ENCODE measurements at regions not wholly inside any gene's neighbourhood (a gene's known extent, or its start where the extent isn't known, plus 50 kb on each side); places are given as distances from the start of the nearest gene placed in this dataset.

- no peaks in the 10 kb centered on the region for H3K27me3 ChIP-seq (ENCODE audit: control insufficient read depth, insufficient read depth, low read length)
- H3K36me3 ChIP-seq (ENCODE audit: control insufficient read depth, insufficient read depth, low read length), result no peaks in the 10 kb centered on the region
- H3K4me3 ChIP-seq (ENCODE audit: low read length), result no peak overlapping the region
- WGBS (ENCODE audit: insufficient coverage, low lambda C conversion rate), result 100% methylated on average over 1 of the region's 1 CpG
- no peak overlapping the region for H3K27ac ChIP-seq (ENCODE audit: low read length)
- no peaks in the 10 kb centered on the region for H3K9me3 ChIP-seq (ENCODE audit: control insufficient read depth, low read depth, low read length)
- peaks cover 2% of the 10 kb centered on the region for H3K4me1 ChIP-seq (ENCODE audit: control insufficient read depth, insufficient read depth, low read length)
- DNase-seq, result no peak
These were observed 194.7 kb downstream of the RAB28 start for GRCh38 chr4:13289391-13289790.

GRCh38 chr4:13285336-13285735 is 198.8 kb downstream of the RAB28 start:
- Histone ChIP-seq H3K27ac (ENCODE audit: low read length) (no peak overlapping the region), H3K36me3 (ENCODE audit: control insufficient read depth, insufficient read depth, low read length) (no peaks in the 10 kb centered on the region), H3K9me3 (ENCODE audit: control insufficient read depth, low read depth, low read length) (no peaks in the 10 kb centered on the region), H3K27me3 (ENCODE audit: control insufficient read depth, insufficient read depth, low read length) (no peaks in the 10 kb centered on the region), H3K4me3 (ENCODE audit: low read length) (no peak overlapping the region), H3K4me1 (ENCODE audit: control insufficient read depth, insufficient read depth, low read length) (no peaks in the 10 kb centered on the region)
- DNase-seq, result no peak

- H3K4me3 ChIP-seq (ENCODE audit: low read length), result no peak overlapping the region
- no peaks in the 10 kb centered on the region for H3K27me3 ChIP-seq (ENCODE audit: control insufficient read depth, insufficient read depth, low read length)
- DNase-seq, result no peak
- H3K36me3 ChIP-seq (ENCODE audit: control insufficient read depth, insufficient read depth, low read length), result no peaks in the 10 kb centered on the region
- 80% methylated on average over 1 of the region's 2 CpGs for WGBS (ENCODE audit: insufficient coverage, low lambda C conversion rate)
- no peaks in the 10 kb centered on the region for H3K9me3 ChIP-seq (ENCODE audit: control insufficient read depth, low read depth, low read length)
- no peak overlapping the region for H3K27ac ChIP-seq (ENCODE audit: low read length)
- H3K4me1 ChIP-seq (ENCODE audit: control insufficient read depth, insufficient read depth, low read length), result no peaks in the 10 kb centered on the region
These were observed 199.2 kb downstream of the RAB28 start for GRCh38 chr4:13284932-13285331.

- Histone ChIP-seq H3K9me3 (ENCODE audit: control insufficient read depth, low read depth, low read length) (no peaks in the 10 kb centered on the region), H3K4me3 (ENCODE audit: low read length) (no peak overlapping the region), H3K36me3 (ENCODE audit: control insufficient read depth, insufficient read depth, low read length) (no peaks in the 10 kb centered on the region), H3K27me3 (ENCODE audit: control insufficient read depth, insufficient read depth, low read length) (no peaks in the 10 kb centered on the region), H3K27ac (ENCODE audit: low read length) (no peak overlapping the region), H3K4me1 (ENCODE audit: control insufficient read depth, insufficient read depth, low read length) (no peaks in the 10 kb centered on the region)
- DNase-seq, result no peak
- WGBS (ENCODE audit: insufficient coverage, low lambda C conversion rate), result no CpG with 5 or more reads among the region's 1 CpG
These were observed 207.8 kb downstream of the RAB28 start for GRCh38 chr4:13276357-13276756.

GRCh38 chr4:13268703-13269102 is 215.4 kb downstream of the RAB28 start:
- Histone ChIP-seq H3K27me3 (ENCODE audit: control insufficient read depth, insufficient read depth, low read length) (no peaks in the 10 kb centered on the region), H3K4me1 (ENCODE audit: control insufficient read depth, insufficient read depth, low read length) (no peaks in the 10 kb centered on the region), H3K9me3 (ENCODE audit: control insufficient read depth, low read depth, low read length) (no peaks in the 10 kb centered on the region), H3K4me3 (ENCODE audit: low read length) (no peak overlapping the region), H3K36me3 (ENCODE audit: control insufficient read depth, insufficient read depth, low read length) (no peaks in the 10 kb centered on the region), H3K27ac (ENCODE audit: low read length) (no peak overlapping the region)
- 73% methylated on average over 2 of the region's 3 CpGs for WGBS (ENCODE audit: insufficient coverage, low lambda C conversion rate)
- DNase-seq, result no peak

GRCh38 chr4:13268165-13268564 is 216.0 kb downstream of the RAB28 start:
- Histone ChIP-seq H3K4me3 (ENCODE audit: low read length) (no peak overlapping the region), H3K9me3 (ENCODE audit: control insufficient read depth, low read depth, low read length) (no peaks in the 10 kb centered on the region), H3K27ac (ENCODE audit: low read length) (no peak overlapping the region), H3K36me3 (ENCODE audit: control insufficient read depth, insufficient read depth, low read length) (no peaks in the 10 kb centered on the region), H3K27me3 (ENCODE audit: control insufficient read depth, insufficient read depth, low read length) (no peaks in the 10 kb centered on the region), H3K4me1 (ENCODE audit: control insufficient read depth, insufficient read depth, low read length) (no peaks in the 10 kb centered on the region)
- DNase-seq, result no peak
- no CpG with 5 or more reads among the region's 4 CpGs for WGBS (ENCODE audit: insufficient coverage, low lambda C conversion rate)

GRCh38 chr4:13267091-13267490 is 217.0 kb downstream of the RAB28 start:
- WGBS (ENCODE audit: insufficient coverage, low lambda C conversion rate), result no CpG with 5 or more reads among the region's 2 CpGs
- no peak overlapping the region for H3K27ac ChIP-seq (ENCODE audit: low read length)
- H3K4me3 ChIP-seq (ENCODE audit: low read length), result no peak overlapping the region
- no peaks in the 10 kb centered on the region for H3K36me3 ChIP-seq (ENCODE audit: control insufficient read depth, insufficient read depth, low read length)
- H3K9me3 ChIP-seq (ENCODE audit: control insufficient read depth, low read depth, low read length), result no peaks in the 10 kb centered on the region
- no peaks in the 10 kb centered on the region for H3K4me1 ChIP-seq (ENCODE audit: control insufficient read depth, insufficient read depth, low read length)
- no peak for DNase-seq
- H3K27me3 ChIP-seq (ENCODE audit: control insufficient read depth, insufficient read depth, low read length), result no peaks in the 10 kb centered on the region

- H3K4me3 ChIP-seq (ENCODE audit: low read length), result no peak overlapping the region
- H3K36me3 ChIP-seq (ENCODE audit: control insufficient read depth, insufficient read depth, low read length), result no peaks in the 10 kb centered on the region
- H3K27me3 ChIP-seq (ENCODE audit: control insufficient read depth, insufficient read depth, low read length), result no peaks in the 10 kb centered on the region
- no peaks in the 10 kb centered on the region for H3K4me1 ChIP-seq (ENCODE audit: control insufficient read depth, insufficient read depth, low read length)
- DNase-seq, result no peak
- H3K27ac ChIP-seq (ENCODE audit: low read length), result no peak overlapping the region
- no CpG with 5 or more reads among the region's 3 CpGs for WGBS (ENCODE audit: insufficient coverage, low lambda C conversion rate)
- no peaks in the 10 kb centered on the region for H3K9me3 ChIP-seq (ENCODE audit: control insufficient read depth, low read depth, low read length)
These were observed 217.5 kb downstream of the RAB28 start for GRCh38 chr4:13266687-13267086.

- Histone ChIP-seq H3K36me3 (ENCODE audit: control insufficient read depth, insufficient read depth, low read length) (no peaks in the 10 kb centered on the region), H3K27me3 (ENCODE audit: control insufficient read depth, insufficient read depth, low read length) (no peaks in the 10 kb centered on the region), H3K9me3 (ENCODE audit: control insufficient read depth, low read depth, low read length) (no peaks in the 10 kb centered on the region), H3K27ac (ENCODE audit: low read length) (no peak overlapping the region), H3K4me1 (ENCODE audit: control insufficient read depth, insufficient read depth, low read length) (no peaks in the 10 kb centered on the region), H3K4me3 (ENCODE audit: low read length) (no peak overlapping the region)
- WGBS (ENCODE audit: insufficient coverage, low lambda C conversion rate), result no CpG with 5 or more reads among the region's 4 CpGs
- no peak for DNase-seq
These were observed 220.1 kb downstream of the RAB28 start for GRCh38 chr4:13263967-13264525.

GRCh38 chr4:13262816-13263215 is 221.3 kb downstream of the RAB28 start:
- Histone ChIP-seq H3K4me3 (ENCODE audit: low read length) (no peak overlapping the region), H3K27ac (ENCODE audit: low read length) (no peak overlapping the region), H3K27me3 (ENCODE audit: control insufficient read depth, insufficient read depth, low read length) (no peaks in the 10 kb centered on the region), H3K36me3 (ENCODE audit: control insufficient read depth, insufficient read depth, low read length) (no peaks in the 10 kb centered on the region), H3K4me1 (ENCODE audit: control insufficient read depth, insufficient read depth, low read length) (no peaks in the 10 kb centered on the region), H3K9me3 (ENCODE audit: control insufficient read depth, low read depth, low read length) (no peaks in the 10 kb centered on the region)
- WGBS (ENCODE audit: insufficient coverage, low lambda C conversion rate), result no CpG with 5 or more reads among the region's 8 CpGs
- no peak for DNase-seq

GRCh38 chr4:13261486-13262257 is 222.5 kb downstream of the RAB28 start:
- H3K4me1 ChIP-seq (ENCODE audit: control insufficient read depth, insufficient read depth, low read length), result no peaks in the 10 kb centered on the region
- H3K36me3 ChIP-seq (ENCODE audit: control insufficient read depth, insufficient read depth, low read length), result no peaks in the 10 kb centered on the region
- H3K27me3 ChIP-seq (ENCODE audit: control insufficient read depth, insufficient read depth, low read length), result no peaks in the 10 kb centered on the region
- no peak overlapping the region for H3K4me3 ChIP-seq (ENCODE audit: low read length)
- DNase-seq, result no peak
- H3K27ac ChIP-seq (ENCODE audit: low read length), result no peak overlapping the region
- no CpG with 5 or more reads among the region's 1 CpG for WGBS (ENCODE audit: insufficient coverage, low lambda C conversion rate)
- H3K9me3 ChIP-seq (ENCODE audit: control insufficient read depth, low read depth, low read length), result no peaks in the 10 kb centered on the region
